ENCODE measurements at regions not wholly inside any gene's neighbourhood (a gene's known extent, or its start where the extent isn't known, plus 50 kb on each side); places are given as distances from the start of the nearest gene placed in this dataset.

DNA sequence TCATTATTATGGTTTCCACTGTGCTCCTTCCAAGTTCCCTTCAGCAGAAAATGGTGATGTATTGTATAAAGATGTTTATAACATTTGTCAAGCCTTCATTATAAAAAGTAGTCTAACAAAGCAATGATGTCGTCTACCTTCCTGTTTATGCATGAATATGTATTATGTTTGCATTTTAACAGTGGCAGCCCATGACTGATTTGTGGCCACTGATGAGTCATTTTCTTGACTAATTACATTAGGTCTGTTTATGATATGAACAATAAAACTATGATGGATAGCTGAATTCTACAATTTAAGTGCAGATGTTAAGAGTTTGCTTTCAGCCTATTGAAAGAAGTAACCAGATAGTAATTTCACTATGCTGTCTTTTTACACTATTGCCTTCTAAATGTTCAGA lies 75.4 kb upstream of the ADAMTS19 start:
- no peak overlapping the region for H3K4me2 ChIP-seq (ENCODE audit: insufficient read depth, low read length, poor library complexity, severe bottlenecking)
- H3K9ac ChIP-seq (ENCODE audit: low read depth, low read length, poor library complexity): no peak overlapping the region
- no peak overlapping the region for H3K18ac ChIP-seq (ENCODE audit: low read length)
- H3K4me1 ChIP-seq (ENCODE audit: control insufficient read depth in 2 of 2, insufficient read depth in 1 of 2, low read depth in 1 of 2, low read length in 2 of 2): no peaks in the 10 kb centered on the region
- no peak for DNase-seq (ENCODE audit: low spot score)
- no peak overlapping the region for H3K14ac ChIP-seq (ENCODE audit: low read length)
- H3K23ac ChIP-seq (ENCODE audit: low read depth, low read length, poor library complexity): no peak overlapping the region
- H3K79me1 ChIP-seq (ENCODE audit: low read depth, low read length): no peaks in the 10 kb centered on the region
- no peak overlapping the region for H3K4me3 ChIP-seq (ENCODE audit: low read length in 2 of 2)
- no peaks in the 10 kb centered on the region for H3K36me3 ChIP-seq (replicated peaks in 1 of 2; ENCODE audit: control insufficient read depth in 2 of 2, insufficient read depth in 2 of 2, low read length in 2 of 2)
- H2AK5ac ChIP-seq (ENCODE audit: low read depth, low read length): no peak overlapping the region
- no peak overlapping the region for H2BK5ac ChIP-seq (ENCODE audit: low read length)
- no peak overlapping the region for H2BK12ac ChIP-seq (ENCODE audit: low read length)
- H3K27ac ChIP-seq (replicated peaks; ENCODE audit: low read length): no peak overlapping the region
- no peaks in the 10 kb centered on the region for H3K27me3 ChIP-seq (ENCODE audit: control insufficient read depth in 3 of 3, insufficient read depth in 3 of 3, low read depth in 1 of 3, low read length in 3 of 3)
- no peak overlapping the region for H4K8ac ChIP-seq (ENCODE audit: low read depth, low read length)
- no peak overlapping the region for H2BK120ac ChIP-seq (ENCODE audit: low read depth, low read length)
- H2BK15ac ChIP-seq (ENCODE audit: low read length): no peak overlapping the region
- H3K9me3 ChIP-seq (replicated peaks in 1 of 2; ENCODE audit: control insufficient read depth in 2 of 2, insufficient read depth in 1 of 2, low read depth in 1 of 2, low read length in 2 of 2): no peaks in the 10 kb centered on the region
- H3K4ac ChIP-seq (ENCODE audit: low read length): no peak overlapping the region
- no peak overlapping the region for H4K91ac ChIP-seq (ENCODE audit: low read depth, low read length, poor library complexity)
- H2AFZ ChIP-seq (ENCODE audit: low read length): no peak overlapping the region
- no CpG with 5 or more reads among the region's 1 CpG for WGBS, 2 donors (ENCODE audit: extremely low coverage in 2 of 2, insufficient read length in 2 of 2, insufficient replicate concordance in 1 of 2)

DNA sequence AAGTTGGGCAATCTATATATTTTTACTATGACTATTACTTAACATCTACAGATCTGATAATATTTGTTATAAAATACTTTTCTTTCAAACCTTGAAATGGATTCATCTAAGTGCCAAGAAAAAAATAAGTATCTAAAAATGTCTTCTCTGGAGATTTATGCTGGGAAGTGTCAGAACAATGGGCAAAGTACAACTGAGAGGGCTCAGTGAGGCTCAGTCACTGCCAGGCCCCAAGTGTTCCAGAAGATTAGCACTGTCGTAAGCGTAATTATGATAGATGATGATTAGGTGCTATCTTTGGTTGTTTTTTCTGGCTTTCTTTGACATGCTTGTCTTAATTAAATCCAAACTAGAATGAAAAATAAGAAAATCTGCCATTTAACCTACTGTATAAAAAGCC lies 72.2 kb upstream of the ADAMTS19 start:
- DNase-seq (ENCODE audit: low spot score): no peak

DNA sequence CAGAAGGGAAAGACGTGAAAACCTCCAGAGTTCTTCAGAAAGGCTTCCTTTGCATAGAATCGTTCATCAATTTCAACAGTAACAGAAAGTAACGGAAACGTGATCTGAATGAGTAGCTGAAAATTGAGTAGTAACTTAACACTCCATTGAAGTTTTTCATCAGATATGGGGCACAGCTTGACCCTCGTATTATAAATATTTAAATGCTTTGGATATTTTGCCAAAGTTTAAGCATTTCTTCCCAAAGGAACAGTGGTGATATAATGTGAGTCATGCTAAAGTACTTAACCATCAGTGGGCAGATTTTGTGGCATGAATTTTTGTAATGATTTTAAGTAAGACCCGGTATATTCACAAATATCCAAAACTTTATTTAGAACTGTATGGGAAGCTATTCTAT lies 67.4 kb upstream of the ADAMTS19 start:
- Histone ChIP-seq H3K18ac (ENCODE audit: low read length) (no peak overlapping the region), H3K4me1 (ENCODE audit: control insufficient read depth in 2 of 2, insufficient read depth in 1 of 2, low read depth in 1 of 2, low read length in 2 of 2) (no peaks in the 10 kb centered on the region), H3K36me3 (replicated peaks in 1 of 2; ENCODE audit: control insufficient read depth in 2 of 2, insufficient read depth in 2 of 2, low read length in 2 of 2) (no peaks in the 10 kb centered on the region), H3K27me3 (ENCODE audit: control insufficient read depth in 3 of 3, insufficient read depth in 3 of 3, low read depth in 1 of 3, low read length in 3 of 3) (no peaks in the 10 kb centered on the region), H2AFZ (ENCODE audit: low read length) (no peak overlapping the region), H2BK5ac (ENCODE audit: low read length) (no peak overlapping the region), H3K4me2 (ENCODE audit: insufficient read depth, low read length, poor library complexity, severe bottlenecking) (no peak overlapping the region), H3K14ac (ENCODE audit: low read length) (no peak overlapping the region), H2BK12ac (ENCODE audit: low read length) (no peak overlapping the region), H3K9ac (ENCODE audit: low read depth, low read length, poor library complexity) (no peak overlapping the region), H3K9me3 (replicated peaks in 1 of 2; ENCODE audit: control insufficient read depth in 2 of 2, insufficient read depth in 1 of 2, low read depth in 1 of 2, low read length in 2 of 2) (no peaks in the 10 kb centered on the region), H3K79me1 (ENCODE audit: low read depth, low read length) (no peaks in the 10 kb centered on the region), H4K91ac (ENCODE audit: low read depth, low read length, poor library complexity) (no peak overlapping the region), H3K4me3 (ENCODE audit: low read length in 2 of 2) (no peak overlapping the region), H3K23ac (ENCODE audit: low read depth, low read length, poor library complexity) (no peak overlapping the region), H4K8ac (ENCODE audit: low read depth, low read length) (no peak overlapping the region), H3K4ac (ENCODE audit: low read length) (no peak overlapping the region), H2AK5ac (ENCODE audit: low read depth, low read length) (no peak overlapping the region), H2BK15ac (ENCODE audit: low read length) (no peak overlapping the region), H2BK120ac (ENCODE audit: low read depth, low read length) (no peak overlapping the region), H3K27ac (replicated peaks; ENCODE audit: low read length) (no peak overlapping the region)
- DNase-seq (ENCODE audit: low spot score): no peak
- no CpG with 5 or more reads among the region's 6 CpGs for WGBS, 2 donors (ENCODE audit: extremely low coverage in 2 of 2, insufficient read length in 2 of 2, insufficient replicate concordance in 1 of 2)

More for the DNA sequence above, 72.2 kb upstream of the ADAMTS19 start:
- H4K91ac ChIP-seq (ENCODE audit: low read depth, low read length, poor library complexity): no peak overlapping the region
- H2BK12ac ChIP-seq (ENCODE audit: low read length): no peak overlapping the region
- H3K9me3 ChIP-seq (replicated peaks in 1 of 2; ENCODE audit: control insufficient read depth in 2 of 2, insufficient read depth in 1 of 2, low read depth in 1 of 2, low read length in 2 of 2): no peaks in the 10 kb centered on the region
- no peak overlapping the region for H3K9ac ChIP-seq (ENCODE audit: low read depth, low read length, poor library complexity)
- no peak overlapping the region for H2BK5ac ChIP-seq (ENCODE audit: low read length)
- no peak overlapping the region for H3K4me3 ChIP-seq (ENCODE audit: low read length in 2 of 2)
- no peak overlapping the region for H2AFZ ChIP-seq (ENCODE audit: low read length)
- no peaks in the 10 kb centered on the region for H3K4me1 ChIP-seq (ENCODE audit: control insufficient read depth in 2 of 2, insufficient read depth in 1 of 2, low read depth in 1 of 2, low read length in 2 of 2)
- no peaks in the 10 kb centered on the region for H3K79me1 ChIP-seq (ENCODE audit: low read depth, low read length)
- no peak overlapping the region for H2BK15ac ChIP-seq (ENCODE audit: low read length)
- H3K18ac ChIP-seq (ENCODE audit: low read length): no peak overlapping the region
- H3K27me3 ChIP-seq (ENCODE audit: control insufficient read depth in 3 of 3, insufficient read depth in 3 of 3, low read depth in 1 of 3, low read length in 3 of 3): no peaks in the 10 kb centered on the region
- H3K36me3 ChIP-seq (replicated peaks in 1 of 2; ENCODE audit: control insufficient read depth in 2 of 2, insufficient read depth in 2 of 2, low read length in 2 of 2): no peaks in the 10 kb centered on the region
- H3K4ac ChIP-seq (ENCODE audit: low read length): no peak overlapping the region
- no peak overlapping the region for H2AK5ac ChIP-seq (ENCODE audit: low read depth, low read length)
- H3K4me2 ChIP-seq (ENCODE audit: insufficient read depth, low read length, poor library complexity, severe bottlenecking): no peak overlapping the region
- H3K27ac ChIP-seq (replicated peaks; ENCODE audit: low read length): no peak overlapping the region
- WGBS, 2 donors (ENCODE audit: extremely low coverage in 2 of 2, insufficient read length in 2 of 2, insufficient replicate concordance in 1 of 2): no CpG with 5 or more reads among the region's 2 CpGs
- H4K8ac ChIP-seq (ENCODE audit: low read depth, low read length): no peak overlapping the region
- no peak overlapping the region for H3K23ac ChIP-seq (ENCODE audit: low read depth, low read length, poor library complexity)
- H3K14ac ChIP-seq (ENCODE audit: low read length): no peak overlapping the region
- no peak overlapping the region for H2BK120ac ChIP-seq (ENCODE audit: low read depth, low read length)

DNA sequence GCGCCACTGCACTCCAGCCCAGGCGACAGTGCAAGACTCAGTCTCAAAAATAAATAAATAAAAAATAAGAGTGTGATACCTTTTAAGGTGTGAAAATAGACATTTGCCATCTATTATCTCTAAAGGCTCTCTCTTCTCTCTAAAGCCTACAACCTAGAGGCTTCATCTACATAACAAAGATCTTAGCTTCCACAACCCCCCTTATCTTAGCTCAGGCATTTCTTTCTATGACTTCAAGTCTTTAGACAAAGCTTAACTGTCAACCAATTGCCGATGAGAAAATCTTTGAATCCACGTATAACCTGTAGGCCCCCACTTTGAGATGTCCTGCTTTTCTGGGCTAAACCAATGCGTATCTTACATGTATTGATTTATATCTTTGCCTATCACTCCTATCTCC lies 64.9 kb upstream of the ADAMTS19 start:
- H3K4me3 ChIP-seq (ENCODE audit: low read length in 2 of 2): no peak overlapping the region

More for the DNA sequence above, 64.9 kb upstream of the ADAMTS19 start:
- H3K27me3 ChIP-seq (ENCODE audit: control insufficient read depth in 3 of 3, insufficient read depth in 3 of 3, low read depth in 1 of 3, low read length in 3 of 3): no peaks in the 10 kb centered on the region
- no peak overlapping the region for H3K4me2 ChIP-seq (ENCODE audit: insufficient read depth, low read length, poor library complexity, severe bottlenecking)
- H3K9me3 ChIP-seq (replicated peaks in 1 of 2; ENCODE audit: control insufficient read depth in 2 of 2, insufficient read depth in 1 of 2, low read depth in 1 of 2, low read length in 2 of 2): no peaks in the 10 kb centered on the region
- H2BK120ac ChIP-seq (ENCODE audit: low read depth, low read length): no peak overlapping the region
- H2AFZ ChIP-seq (ENCODE audit: low read length): no peak overlapping the region
- no peaks in the 10 kb centered on the region for H3K79me1 ChIP-seq (ENCODE audit: low read depth, low read length)
- no peak overlapping the region for H2BK12ac ChIP-seq (ENCODE audit: low read length)
- no peaks in the 10 kb centered on the region for H3K4me1 ChIP-seq (ENCODE audit: control insufficient read depth in 2 of 2, insufficient read depth in 1 of 2, low read depth in 1 of 2, low read length in 2 of 2)
- no peak overlapping the region for H2BK5ac ChIP-seq (ENCODE audit: low read length)
- no peak overlapping the region for H3K27ac ChIP-seq (replicated peaks; ENCODE audit: low read length)
- no peak overlapping the region for H3K4ac ChIP-seq (ENCODE audit: low read length)
- no peak overlapping the region for H3K23ac ChIP-seq (ENCODE audit: low read depth, low read length, poor library complexity)
- H3K9ac ChIP-seq (ENCODE audit: low read depth, low read length, poor library complexity): no peak overlapping the region
- no peak overlapping the region for H3K14ac ChIP-seq (ENCODE audit: low read length)
- no peak overlapping the region for H4K91ac ChIP-seq (ENCODE audit: low read depth, low read length, poor library complexity)
- WGBS, 2 donors (ENCODE audit: extremely low coverage in 2 of 2, insufficient read length in 2 of 2, insufficient replicate concordance in 1 of 2): no CpG with 5 or more reads among the region's 5 CpGs
- no peak overlapping the region for H2AK5ac ChIP-seq (ENCODE audit: low read depth, low read length)
- H2BK15ac ChIP-seq (ENCODE audit: low read length): no peak overlapping the region
- no peak overlapping the region for H3K18ac ChIP-seq (ENCODE audit: low read length)
- DNase-seq (ENCODE audit: low spot score): no peak
- H3K36me3 ChIP-seq (replicated peaks in 1 of 2; ENCODE audit: control insufficient read depth in 2 of 2, insufficient read depth in 2 of 2, low read length in 2 of 2): no peaks in the 10 kb centered on the region
- no peak overlapping the region for H4K8ac ChIP-seq (ENCODE audit: low read depth, low read length)
